ENCODE measurements at regions not wholly inside any gene's neighbourhood (a gene's known extent, or its start where the extent isn't known, plus 50 kb on each side); places are given as distances from the start of the nearest gene placed in this dataset.

DNA sequence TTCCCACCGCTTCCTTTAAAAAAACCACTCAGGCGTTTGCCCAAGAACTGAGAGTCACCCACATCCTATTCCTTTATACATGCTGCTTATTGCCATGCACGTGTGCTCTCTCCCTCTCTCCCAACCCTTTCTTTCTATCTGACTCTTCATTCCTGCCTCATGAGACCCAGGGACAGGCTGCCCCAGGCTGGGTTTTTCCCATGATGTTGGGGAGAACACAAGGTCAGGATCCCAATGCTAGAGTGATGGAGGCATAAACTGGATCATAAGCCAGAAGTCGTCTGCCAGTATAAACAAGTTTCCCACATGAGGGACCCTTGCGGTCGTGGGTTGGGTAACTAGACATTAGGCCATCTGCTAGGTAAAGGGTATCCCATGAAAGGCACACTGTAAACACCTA is 64.9 kb downstream of the CD2 start:
- DNase-seq, result no peak
- intact Hi-C loops (cut with DNase I; ENCODE audit: low total_unique reads), result loop anchor here (5.0 kb wide), 1 partner anchor 82 kb away; no protein-coding TSS in a partner anchor
- 63 to 83% (median 69%) methylated on average over 6 of the region's 6 CpGs for WGBS, 5 donors
- no peak overlapping the region for H3K27ac ChIP-seq
- TF ChIP-seq POLR2AphosphoS5 (IDR thresholded peaks at IDR 0.05) (no peak), CTCF (IDR thresholded peaks at IDR 0.05 in 8 of 11, conservative IDR thresholded peaks at IDR 0.05 in 3 of 11) (no peak), POLR2A (IDR thresholded peaks at IDR 0.05) (no peak)
- peaks cover 0 to under 1% (median 0%) of the 10 kb centered on the region in 8 donors for H3K9me3 ChIP-seq
- peaks cover 0 to 32% (median 19%) of the 10 kb centered on the region in 6 donors for H3K4me1 ChIP-seq
- no peak overlapping the region for H3K4me3 ChIP-seq
- H3K27me3 ChIP-seq (replicated peaks in 1 of 7), result no peaks in the 10 kb centered on the region
- no peaks in the 10 kb centered on the region for H3K36me3 ChIP-seq

- Histone ChIP-seq H3K27ac (no peak overlapping the region), H3K9me3 (no peaks in the 10 kb centered on the region), H3K27me3 (replicated peaks in 1 of 7) (no peaks in the 10 kb centered on the region), H3K4me3 (no peak overlapping the region), H3K4me1 (peaks cover 0 to 26% (median 18%) of the 10 kb centered on the region in 6 donors), H3K36me3 (no peaks in the 10 kb centered on the region)
- DNase-seq, result no peak
- 87 to 93% (median 88%) methylated on average over 6 of the region's 6 CpGs for WGBS, 5 donors
- intact Hi-C loops (cut with DNase I; ENCODE audit: low total_unique reads), result no loop called here
- TF ChIP-seq POLR2A (IDR thresholded peaks at IDR 0.05) (no peak), CTCF (IDR thresholded peaks at IDR 0.05 in 8 of 11, conservative IDR thresholded peaks at IDR 0.05 in 3 of 11) (no peak), POLR2AphosphoS5 (IDR thresholded peaks at IDR 0.05) (no peak)
Measured at GRCh38 chr1:116820369-116820768, 66.1 kb downstream of the CD2 start.

DNA sequence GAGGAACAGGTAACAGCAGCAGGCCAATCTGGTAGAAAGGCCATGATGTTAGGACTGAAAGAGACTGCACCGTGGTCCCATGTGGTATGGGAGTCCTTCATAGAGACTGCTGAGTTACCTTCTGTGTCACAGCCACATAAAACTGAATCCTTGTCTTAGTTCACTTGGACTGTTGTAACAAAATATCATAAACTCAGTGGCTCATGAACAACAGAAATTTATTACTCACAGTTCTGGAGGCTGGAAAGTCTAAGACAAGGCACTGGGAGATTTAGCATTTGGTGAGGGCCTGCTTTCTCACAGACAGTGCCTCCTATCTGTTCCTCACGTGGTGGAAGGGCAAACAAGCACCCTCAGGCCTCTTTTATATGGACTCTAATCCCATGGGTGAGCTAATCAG is 67.5 kb downstream of the CD2 start:
- DNase-seq, result no peak
- intact Hi-C loops (cut with DNase I; ENCODE audit: low total_unique reads), result no loop called here
- TF ChIP-seq POLR2AphosphoS5 (IDR thresholded peaks at IDR 0.05) (no peak), POLR2A (IDR thresholded peaks at IDR 0.05) (no peak)
- Histone ChIP-seq H3K4me3 (no peak overlapping the region), H3K27ac (no peak overlapping the region), H3K4me1 (peaks cover 0 to 12% (median 8%) of the 10 kb centered on the region in 6 donors), H3K27me3 (replicated peaks in 1 of 7) (no peaks in the 10 kb centered on the region), H3K9me3 (no peaks in the 10 kb centered on the region), H3K36me3 (no peaks in the 10 kb centered on the region)
- WGBS, 5 donors, result 83 to 91% (median 88%) methylated on average over 2 of the region's 2 CpGs

- H3K36me3 ChIP-seq, result no peaks in the 10 kb centered on the region
- TF ChIP-seq CTCF (IDR thresholded peaks at IDR 0.05 in 8 of 11, conservative IDR thresholded peaks at IDR 0.05 in 3 of 11) (no peak), POLR2A (IDR thresholded peaks at IDR 0.05) (no peak), POLR2AphosphoS5 (IDR thresholded peaks at IDR 0.05) (no peak)
- H3K4me3 ChIP-seq, result no peak overlapping the region
- no peaks in the 10 kb centered on the region for H3K27me3 ChIP-seq (replicated peaks in 1 of 7)
- no peak for DNase-seq
- no peaks in the 10 kb centered on the region for H3K9me3 ChIP-seq
- no peaks in the 10 kb centered on the region for H3K4me1 ChIP-seq
- 69 to 86% (median 81%) methylated on average over 5 of the region's 5 CpGs for WGBS, 5 donors
- intact Hi-C loops (cut with DNase I; ENCODE audit: low total_unique reads), result no loop called here
- no peak overlapping the region for H3K27ac ChIP-seq
Measured at GRCh38 chr1:116824631-116825206, 70.5 kb downstream of the CD2 start.
